HEK293 (cell line): ENCODE measurements at regions not wholly inside any gene's neighbourhood (a gene's known extent, or its start where the extent isn't known, plus 50 kb on each side); places are given as distances from the start of the nearest gene placed in this dataset.

Source experiments
- CTCF ChIA-PET: fragments of 350-600 bp; formaldehyde crosslinking; extraction: SDS; loops from one replicate; lab custom pipeline; 2021; ENCODE audit warnings: antibody characterized with exemption; lab: Yijun Ruan, JAX
- POLR2A ChIA-PET: fragments of 300-600 bp; formaldehyde crosslinking; extraction: SDS; loops from one replicate; lab custom pipeline; 2020; ENCODE audit warnings: antibody characterized with exemption, inconsistent platforms; lab: Yijun Ruan, JAX
- H3K27ac ChIP-seq: fragments of 200-500 bp; sonication (Bioruptor generic); 2 replicates; pipeline ENCODE4 v1.5.1; 2014; ENCODE audit warnings: low read depth, low read length, control low read depth, inconsistent platforms; ENCODE audit errors: extremely low read depth
- H3K36me3 ChIP-seq, 2 experiments: fragments of 200-500 bp in 1 of 2; sonication (Bioruptor generic) in 1 of 2; 1 replicate in 1 of 2; 2 replicates in 1 of 2; pipeline ENCODE4 v1.5.1; 2014 to 2017; ENCODE audit warnings: inconsistent platforms in 2 of 2, low read length in 2 of 2; ENCODE audit not compliant: control insufficient read depth in 2 of 2, insufficient read depth in 1 of 2
- H3K4me1 ChIP-seq: fragments of 200-500 bp; sonication (Bioruptor generic); 2 replicates; pipeline ENCODE4 v1.5.1; 2014; ENCODE audit warnings: mild to moderate bottlenecking, low read length, inconsistent platforms; ENCODE audit not compliant: control insufficient read depth, insufficient read depth
- H3K4me3 ChIP-seq: 2 replicates; pipeline ENCODE4 v1.5.1; 2011; ENCODE audit warnings: low read depth, mild to moderate bottlenecking, control low read depth, low read length, moderate library complexity
- H3K9me3 ChIP-seq: fragments of 200-500 bp; sonication (Bioruptor generic); 2 replicates; pipeline ENCODE4 v1.5.1; 2014; ENCODE audit warnings: low read depth, low read length, inconsistent platforms; ENCODE audit not compliant: control insufficient read depth, insufficient read depth
- CTCF ChIP-seq: fragments of 450-650 bp; formaldehyde crosslinking; IDR thresholded peaks from 2 replicates; pipeline ENCODE4 v1.5.1; 2016; ENCODE audit warnings: missing biosample characterization, missing genetic modification characterization
- GFI1B ChIP-seq: fragments of 450-650 bp; formaldehyde crosslinking; IDR thresholded peaks from 2 replicates; pipeline ENCODE4 v1.5.1; 2016; ENCODE audit warnings: missing biosample characterization, missing genetic modification characterization
- GLIS1 ChIP-seq: fragments of 450-650 bp; formaldehyde crosslinking; IDR thresholded peaks from 2 replicates; pipeline ENCODE4 v1.5.1; 2016; ENCODE audit warnings: missing biosample characterization, missing genetic modification characterization
- KLF17 ChIP-seq: fragments of 450-650 bp; formaldehyde crosslinking; IDR thresholded peaks from 2 replicates; pipeline ENCODE4 v1.5.1; 2016; ENCODE audit warnings: missing biosample characterization, missing genetic modification characterization
- PRDM4 ChIP-seq: fragments of 450-650 bp; formaldehyde crosslinking; IDR thresholded peaks from 2 replicates; pipeline ENCODE4 v1.5.1; 2017; ENCODE audit warnings: missing biosample characterization, missing genetic modification characterization
- RBAK ChIP-seq: fragments of 450-650 bp; formaldehyde crosslinking; IDR thresholded peaks from 2 replicates; pipeline ENCODE4 v1.5.1; 2016; ENCODE audit warnings: missing biosample characterization, missing genetic modification characterization
- SETDB1 ChIP-seq: IDR thresholded peaks from one replicate; pipeline ENCODE4 v1.6.1; 2017; ENCODE audit warnings: mild to moderate bottlenecking, low read length, moderate library complexity, mixed read lengths; ENCODE audit not compliant: insufficient read length
- TSHZ1 ChIP-seq: fragments of 450-650 bp; formaldehyde crosslinking; IDR thresholded peaks from 2 replicates; pipeline ENCODE4 v1.5.1; 2016; ENCODE audit warnings: missing biosample characterization, missing genetic modification characterization, borderline replicate concordance
- YY2 ChIP-seq: fragments of 450-650 bp; formaldehyde crosslinking; IDR thresholded peaks from 2 replicates; pipeline ENCODE4 v1.5.1; 2016; ENCODE audit warnings: missing biosample characterization, missing genetic modification characterization
- ZBTB17 ChIP-seq: fragments of 450-650 bp; formaldehyde crosslinking; IDR thresholded peaks from 2 replicates; pipeline ENCODE4 v1.5.1; 2016; ENCODE audit warnings: missing biosample characterization, missing genetic modification characterization
- ZNF138 ChIP-seq: fragments of 450-650 bp; formaldehyde crosslinking; IDR thresholded peaks from 2 replicates; pipeline ENCODE4 v1.5.1; 2016; ENCODE audit warnings: missing biosample characterization, missing genetic modification characterization, borderline replicate concordance
- ZNF174 ChIP-seq: fragments of 450-650 bp; formaldehyde crosslinking; IDR thresholded peaks from 2 replicates; pipeline ENCODE4 v1.5.0; 2017; ENCODE audit warnings: missing biosample characterization, mild to moderate bottlenecking, missing genetic modification characterization
- ZNF175 ChIP-seq: fragments of 450-650 bp; formaldehyde crosslinking; IDR thresholded peaks from 2 replicates; pipeline ENCODE4 v1.5.1; 2016; ENCODE audit warnings: missing biosample characterization, missing genetic modification characterization
- ZNF18 ChIP-seq: fragments of 450-650 bp; formaldehyde crosslinking; IDR thresholded peaks from 2 replicates; pipeline ENCODE4 v1.5.1; 2016; ENCODE audit warnings: missing biosample characterization, missing genetic modification characterization
- ZNF223 ChIP-seq: fragments of 450-650 bp; formaldehyde crosslinking; IDR thresholded peaks from 2 replicates; pipeline ENCODE4 v1.5.1; 2016; ENCODE audit warnings: missing biosample characterization, missing genetic modification characterization
- ZNF280C ChIP-seq: fragments of 450-650 bp; formaldehyde crosslinking; IDR thresholded peaks from 2 replicates; pipeline ENCODE4 v1.5.1; 2016; ENCODE audit warnings: missing biosample characterization, missing genetic modification characterization
- ZNF302 ChIP-seq: fragments of 450-650 bp; formaldehyde crosslinking; IDR thresholded peaks from 2 replicates; pipeline ENCODE4 v1.5.1; 2016; ENCODE audit warnings: missing biosample characterization, missing genetic modification characterization, low read depth
- ZNF366 ChIP-seq: fragments of 450-650 bp; formaldehyde crosslinking; conservative IDR thresholded peaks from 2 replicates; pipeline ENCODE4 v1.5.1; 2016; ENCODE audit warnings: missing biosample characterization, missing genetic modification characterization
- ZNF37A ChIP-seq: fragments of 450-650 bp; IDR thresholded peaks from 2 replicates; pipeline ENCODE4 v1.5.1; 2018; ENCODE audit warnings: missing biosample characterization, missing genetic modification characterization
- ZNF398 ChIP-seq: fragments of 450-650 bp; formaldehyde crosslinking; IDR thresholded peaks from 2 replicates; pipeline ENCODE4 v1.5.1; 2017; ENCODE audit warnings: missing biosample characterization, missing genetic modification characterization
- ZNF747 ChIP-seq: fragments of 450-650 bp; formaldehyde crosslinking; IDR thresholded peaks from 2 replicates; pipeline ENCODE4 v1.5.1; 2016; ENCODE audit warnings: missing biosample characterization, missing genetic modification characterization

GRCh38 chr4:81687471-81687870 is 215.8 kb upstream of the RASGEF1B start:
- TF ChIP-seq KLF17 (tag by site-specific recombination) (no peak), TSHZ1 (tag by site-specific recombination) (no peak), RBAK (tag by site-specific recombination) (no peak), ZNF138 (tag by site-specific recombination) (no peak), ZNF398 (no peak), CTCF (no peak)
- TF ChIP-seq, all 188 proteins: peak for 0
- H3K36me3 ChIP-seq = no peaks in the 10 kb centered on the region
- H3K9me3 ChIP-seq = no peaks in the 10 kb centered on the region
- H3K4me3 ChIP-seq = no peak overlapping the region
- no peaks in the 10 kb centered on the region for H3K4me1 ChIP-seq
- H3K27ac ChIP-seq = no peak overlapping the region
- ChIA-PET CTCF (interaction anchor here (0.7 to 1.4 kb wide), 3 partner anchors 11 to 220 kb away, joined by 3 to 7 read pairs (median 5); no protein-coding TSS in a partner anchor), POLR2A (interaction anchor here (0.6 to 0.9 kb wide), 2 partner anchors 216 to 1961 kb away, joined by 3 read pairs; partner anchors contain the start of gene RASGEF1B)

GRCh38 chr4:81685104-81685503 is 213.4 kb upstream of the RASGEF1B start:
- Histone ChIP-seq H3K9me3 (no peaks in the 10 kb centered on the region), H3K27ac (no peak overlapping the region), H3K36me3 (no peaks in the 10 kb centered on the region), H3K4me1 (no peaks in the 10 kb centered on the region), H3K4me3 (no peak overlapping the region)
- ChIA-PET CTCF (interaction anchor here (0.7 kb wide), 1 partner anchor 517 kb away, joined by 3 read pairs; no protein-coding TSS in a partner anchor), POLR2A (no interaction called here)
- TF ChIP-seq ZNF18 (tag by site-specific recombination) (no peak), ZNF302 (tag by site-specific recombination) (no peak), GFI1B (no peak), ZNF280C (tag by site-specific recombination) (no peak), ZNF223 (tag by site-specific recombination) (no peak), ZNF175 (tag by site-specific recombination) (no peak), ZNF37A (no peak), YY2 (tag by site-specific recombination) (no peak), SETDB1 (no peak), PRDM4 (tag by site-specific recombination) (no peak), ZNF747 (tag by site-specific recombination) (no peak), ZBTB17 (tag by site-specific recombination) (no peak), ZNF174 (tag by site-specific recombination) (no peak), ZNF366 (tag by site-specific recombination) (no peak), GLIS1 (tag by site-specific recombination) (no peak)
